OCI-LY1 (cell line): ENCODE measurements at regions not wholly inside any gene's neighbourhood (a gene's known extent, or its start where the extent isn't known, plus 50 kb on each side); places are given as distances from the start of the nearest gene placed in this dataset.

Experiments
- H2AFZ ChIP-seq: fragments of 200-600 bp; sonication (generic), shearing (Covaris generic); 2 replicates; pipeline ENCODE4 v1.6.0; 2014; ENCODE audit warnings: antibody characterized with exemption, mild to moderate bottlenecking, low read length
- H3F3A ChIP-seq: fragments of 200-600 bp; sonication (generic), shearing (Covaris generic); 2 replicates; pipeline ENCODE4 v1.6.0; 2014; ENCODE audit warnings: mild to moderate bottlenecking, antibody characterized with exemption, low read length, moderate library complexity; ENCODE audit not compliant: insufficient read depth
- H3K27ac ChIP-seq: fragments of 200-600 bp; sonication (generic); 2 replicates; pipeline ENCODE4 v1.5.1; 2014; ENCODE audit warnings: low read length, mixed run types, mild to moderate bottlenecking, low read depth; ENCODE audit not compliant: poor library complexity, severe bottlenecking
- H3K27me3 ChIP-seq: fragments of 200-600 bp; sonication (generic); 2 replicates; pipeline ENCODE4 v1.6.0; 2014; ENCODE audit warnings: antibody characterized with exemption, mild to moderate bottlenecking, low read length, moderate library complexity; ENCODE audit not compliant: insufficient read depth
- H3K36me3 ChIP-seq: fragments of 200-600 bp; sonication (generic); 2 replicates; pipeline ENCODE4 v1.6.1; 2014; ENCODE audit warnings: mild to moderate bottlenecking, antibody characterized with exemption, low read length, moderate library complexity, mixed read lengths; ENCODE audit not compliant: insufficient read depth
- H3K4me1 ChIP-seq: fragments of 200-600 bp; sonication (generic); 2 replicates; pipeline ENCODE4 v1.5.1; 2014; ENCODE audit warnings: mild to moderate bottlenecking, low read length, moderate library complexity; ENCODE audit not compliant: insufficient read depth, severe bottlenecking
- H3K4me2 ChIP-seq: fragments of 200-600 bp; sonication (generic), shearing (Covaris generic); 2 replicates; pipeline ENCODE4 v1.6.1; 2014; ENCODE audit warnings: low read length
- H3K4me3 ChIP-seq: fragments of 200-600 bp; sonication (generic); 2 replicates; pipeline ENCODE4 v1.5.1; 2014; ENCODE audit warnings: low read length, low read depth, mild to moderate bottlenecking, mixed read lengths; ENCODE audit not compliant: poor library complexity, severe bottlenecking
- H3K79me2 ChIP-seq: fragments of 200-600 bp; shearing (Covaris generic); 2 replicates; pipeline ENCODE4 v1.6.1; 2016; ENCODE audit warnings: mixed run types, low read length, mixed read lengths; ENCODE audit not compliant: insufficient read depth
- H3K9ac ChIP-seq: fragments of 200-600 bp; sonication (generic), shearing (Covaris generic); 2 replicates; pipeline ENCODE4 v1.6.1; 2014; ENCODE audit warnings: mild to moderate bottlenecking, low read length, mixed read lengths
- H3K9me2 ChIP-seq: fragments of 200-600 bp; sonication (generic), shearing (Covaris generic); 2 replicates; pipeline ENCODE4 v1.6.1; 2014; ENCODE audit warnings: low read depth, mild to moderate bottlenecking, low read length, mixed read lengths
- H3K9me3 ChIP-seq: fragments of 200-600 bp; shearing (Covaris generic); 2 replicates; pipeline ENCODE4 v1.6.1; 2014; ENCODE audit warnings: low read length, mixed read lengths
- H4K20me1 ChIP-seq: fragments of 200-600 bp; sonication (generic), shearing (Covaris generic); 2 replicates; pipeline ENCODE4 v1.6.0; 2016; ENCODE audit warnings: mild to moderate bottlenecking, low read length; ENCODE audit not compliant: insufficient read depth
- CTCF ChIP-seq: fragments of 200-600 bp; sonication (generic), shearing (Covaris generic); IDR thresholded peaks from 2 replicates; pipeline ENCODE4 v1.5.1; 2017; ENCODE audit warnings: mild to moderate bottlenecking, antibody characterized with exemption, low read length, moderate library complexity, mixed read lengths
- EZH2 ChIP-seq: fragments of 200-600 bp; sonication (generic), shearing (Covaris generic); IDR thresholded peaks from 2 replicates; pipeline ENCODE4 v1.8.0; 2017; ENCODE audit warnings: borderline replicate concordance, mixed run types, mild to moderate bottlenecking, antibody characterized with exemption, low read length, moderate library complexity, mixed read lengths

DNA sequence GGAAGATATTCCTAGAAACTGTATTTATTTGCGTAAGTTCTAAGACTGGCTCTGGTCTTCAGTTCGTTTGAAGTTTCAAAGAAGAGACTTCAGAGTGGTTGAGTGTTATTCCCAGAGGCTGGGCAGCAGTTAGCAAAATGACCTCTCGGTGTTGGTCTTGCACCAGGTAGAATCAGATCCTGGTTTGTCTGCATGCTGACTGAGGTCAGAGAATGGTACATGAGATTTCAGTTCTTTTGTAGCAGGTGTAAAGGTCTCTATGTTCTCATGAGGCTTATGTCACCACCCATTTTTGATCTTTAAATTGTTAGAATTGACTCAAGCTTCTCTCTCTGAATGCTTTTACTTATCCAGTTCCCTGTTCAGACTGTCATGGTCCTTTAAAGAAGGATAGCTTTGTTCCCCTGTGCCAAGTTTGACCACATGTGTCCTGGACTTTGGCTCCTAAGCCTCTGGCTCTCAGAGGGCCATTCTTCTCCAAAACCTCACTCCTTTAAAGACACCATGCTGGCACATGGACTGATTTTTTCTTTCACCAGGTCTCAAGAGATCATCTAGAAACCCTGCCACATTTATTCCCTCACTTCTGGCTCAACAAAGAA lies 355.8 kb upstream of the BOD1L1 start:
- Histone ChIP-seq H3K9ac (no peak overlapping the region), H3F3A (no peaks in the 10 kb centered on the region), H4K20me1 (no peaks in the 10 kb centered on the region), H3K4me3 (no peak overlapping the region), H3K36me3 (no peaks in the 10 kb centered on the region), H3K27me3 (no peaks in the 10 kb centered on the region), H3K9me3 (no peaks in the 10 kb centered on the region), H3K9me2 (no peaks in the 10 kb centered on the region), H3K4me2 (no peak overlapping the region), H2AFZ (no peak overlapping the region), H3K4me1 (no peaks in the 10 kb centered on the region), H3K79me2 (no peaks in the 10 kb centered on the region), H3K27ac (no peak overlapping the region)
- no peak for TF ChIP-seq EZH2
- TF ChIP-seq CTCF = no peak

- no peak for TF ChIP-seq CTCF
- TF ChIP-seq EZH2 = no peak
- no peaks in the 10 kb centered on the region for H3F3A ChIP-seq
- H3K27ac ChIP-seq = no peak overlapping the region
- no peaks in the 10 kb centered on the region for H3K36me3 ChIP-seq
- H4K20me1 ChIP-seq = no peaks in the 10 kb centered on the region
- no peaks in the 10 kb centered on the region for H3K4me1 ChIP-seq
- H3K9me2 ChIP-seq = no peaks in the 10 kb centered on the region
- H3K9me3 ChIP-seq = no peaks in the 10 kb centered on the region
- no peak overlapping the region for H3K4me3 ChIP-seq
- H2AFZ ChIP-seq = no peak overlapping the region
- H3K9ac ChIP-seq = no peak overlapping the region
- no peak overlapping the region for H3K4me2 ChIP-seq
- H3K79me2 ChIP-seq = no peaks in the 10 kb centered on the region
- H3K27me3 ChIP-seq = no peaks in the 10 kb centered on the region
Measured at GRCh38 chr4:13984991-13985800, 357.7 kb upstream of the BOD1L1 start.

- H3K4me1 ChIP-seq = no peaks in the 10 kb centered on the region
- H3K9ac ChIP-seq = no peak overlapping the region
- no peak overlapping the region for H2AFZ ChIP-seq
- H3K9me2 ChIP-seq = no peaks in the 10 kb centered on the region
- H3K9me3 ChIP-seq = no peaks in the 10 kb centered on the region
- no peak overlapping the region for H3K27ac ChIP-seq
- no peaks in the 10 kb centered on the region for H3K27me3 ChIP-seq
- H3K4me2 ChIP-seq = no peak overlapping the region
- no peak overlapping the region for H3K4me3 ChIP-seq
- H3K36me3 ChIP-seq = no peaks in the 10 kb centered on the region
- H3F3A ChIP-seq = no peaks in the 10 kb centered on the region
- H4K20me1 ChIP-seq = no peaks in the 10 kb centered on the region
- H3K79me2 ChIP-seq = no peaks in the 10 kb centered on the region
- TF ChIP-seq CTCF (no peak), EZH2 (no peak)
Measured at GRCh38 chr4:13985837-13986236, 358.3 kb upstream of the BOD1L1 start.
